Mesenchymal stem cell (in vitro differentiated cells and primary cell): ENCODE measurements at regions not wholly inside any gene's neighbourhood (a gene's known extent, or its start where the extent isn't known, plus 50 kb on each side); places are given as distances from the start of the nearest gene placed in this dataset. TPM values are rescaled to one million over a fixed set of nuclear protein-coding genes. Genes with fewer than 3 reads are reported as not detected.

Source experiments
- DNase-seq: peaks from one replicate; pipeline ENCODE4 v3.0.0-alpha.2; 2013
- H2AFZ ChIP-seq: one replicate; pipeline ENCODE4 v1.6.1; 2013; ENCODE audit warnings: low read depth, mild to moderate bottlenecking, control low read depth, inconsistent platforms, low read length, moderate library complexity
- H2AK5ac ChIP-seq: 2 replicates; pipeline ENCODE4 v1.6.1; 2013; ENCODE audit warnings: low read length, moderate library complexity, mild to moderate bottlenecking, inconsistent platforms; ENCODE audit not compliant: severe bottlenecking
- H2BK120ac ChIP-seq: one replicate; pipeline ENCODE4 v1.6.1; 2013; ENCODE audit warnings: low read depth, mild to moderate bottlenecking, inconsistent platforms, low read length, moderate library complexity
- H2BK12ac ChIP-seq, 2 experiments: one replicate each; pipeline ENCODE4 v1.6.1; 2013; ENCODE audit warnings: inconsistent platforms in 2 of 2, low read length in 2 of 2, mild to moderate bottlenecking in 2 of 2, moderate library complexity in 2 of 2, control low read depth in 1 of 2
- H2BK15ac ChIP-seq: one replicate; pipeline ENCODE4 v1.6.1; 2013; ENCODE audit warnings: mild to moderate bottlenecking, low read depth, inconsistent platforms; ENCODE audit not compliant: poor library complexity, severe bottlenecking
- H2BK5ac ChIP-seq: 2 replicates; pipeline ENCODE4 v1.6.1; 2013; ENCODE audit warnings: low read depth, mild to moderate bottlenecking, low read length, control low read depth, inconsistent platforms; ENCODE audit not compliant: poor library complexity, severe bottlenecking
- H3K14ac ChIP-seq, 2 experiments: one replicate each; pipeline ENCODE4 v1.6.1; 2013; ENCODE audit warnings: inconsistent platforms in 2 of 2, low read length in 2 of 2, control low read depth in 1 of 2, mild to moderate bottlenecking in 1 of 2, moderate library complexity in 1 of 2
- H3K18ac ChIP-seq, 2 experiments: one replicate each; pipeline ENCODE4 v1.6.1; 2013; ENCODE audit warnings: inconsistent platforms in 2 of 2, low read length in 2 of 2, control low read depth in 1 of 2, low read depth in 1 of 2, mild to moderate bottlenecking in 1 of 2
- H3K23ac ChIP-seq, 2 experiments: one replicate each; pipeline ENCODE4 v1.6.1; 2013; ENCODE audit warnings: inconsistent platforms in 2 of 2, low read length in 2 of 2, mild to moderate bottlenecking in 2 of 2, moderate library complexity in 2 of 2, control low read depth in 1 of 2
- H3K27ac ChIP-seq: 2 replicates; pipeline ENCODE4 v1.5.1; 2013; ENCODE audit warnings: mild to moderate bottlenecking, moderate library complexity, low read length, control low read depth, inconsistent platforms; ENCODE audit not compliant: poor library complexity, severe bottlenecking
- H3K27me3 ChIP-seq, 2 experiments: 2 replicates each; pipeline versions ENCODE4 v1.6.1 to v1.7.0; 2013; ENCODE audit warnings: low read length in 2 of 2, mild to moderate bottlenecking in 2 of 2, moderate library complexity in 2 of 2, control low read depth in 1 of 2, inconsistent platforms in 1 of 2; ENCODE audit not compliant: control insufficient read depth in 1 of 2, insufficient read depth in 1 of 2
- H3K36me3 ChIP-seq, 2 experiments: 2 replicates each; pipeline versions ENCODE4 v1.6.1 to v1.7.0; 2013; ENCODE audit warnings: low read length in 2 of 2, control low read depth in 1 of 2, inconsistent platforms in 1 of 2, low read depth in 1 of 2, mild to moderate bottlenecking in 1 of 2; ENCODE audit not compliant: insufficient read depth in 2 of 2, control insufficient read depth in 1 of 2
- H3K4ac ChIP-seq, 2 experiments: one replicate each; pipeline ENCODE4 v1.6.1; 2013; ENCODE audit warnings: inconsistent platforms in 2 of 2, low read length in 2 of 2, mild to moderate bottlenecking in 2 of 2, moderate library complexity in 2 of 2, control low read depth in 1 of 2, low read depth in 1 of 2
- H3K4me1 ChIP-seq: 2 replicates; pipeline ENCODE4 v1.6.1; 2013; ENCODE audit warnings: low read depth, low read length, control low read depth; ENCODE audit not compliant: control insufficient read depth, insufficient read depth
- H3K4me2 ChIP-seq: 2 replicates; pipeline ENCODE4 v1.6.1; 2013; ENCODE audit warnings: low read length, mild to moderate bottlenecking, inconsistent platforms; ENCODE audit not compliant: poor library complexity, severe bottlenecking
- H3K4me3 ChIP-seq, 2 experiments: 2 replicates each; pipeline versions ENCODE4 v1.5.1 to v1.7.0; 2013; ENCODE audit warnings: low read length in 2 of 2, mild to moderate bottlenecking in 2 of 2, control low read depth in 1 of 2, low read depth in 1 of 2; ENCODE audit not compliant: insufficient read depth in 1 of 2
- H3K79me1 ChIP-seq: replicated peaks from 2 replicates; pipeline ENCODE4 v1.6.1; 2013; ENCODE audit warnings: mild to moderate bottlenecking, control low read depth, low read length, inconsistent platforms; ENCODE audit not compliant: poor library complexity, severe bottlenecking
- H3K9ac ChIP-seq: 2 replicates; pipeline ENCODE4 v1.7.0; 2013; ENCODE audit warnings: mild to moderate bottlenecking, low read length, moderate library complexity
- H3K9me3 ChIP-seq: 2 replicates; pipeline ENCODE4 v1.7.0; 2013; ENCODE audit warnings: mild to moderate bottlenecking, low read length; ENCODE audit not compliant: control insufficient read depth
- H4K8ac ChIP-seq: one replicate; pipeline ENCODE4 v1.6.1; 2013; ENCODE audit warnings: inconsistent platforms, mild to moderate bottlenecking, low read length, moderate library complexity
- H4K91ac ChIP-seq: one replicate; pipeline ENCODE4 v1.6.1; 2013; ENCODE audit warnings: mild to moderate bottlenecking, low read length, inconsistent platforms
- WGBS: methylation state at CpG from one replicate; pipeline ENCODE4 v1.1.7; 2013; ENCODE audit warnings: mixed read lengths; 5-methylcytosine and 5-hydroxymethylcytosine counted together
- small RNA-seq: library from polyadenylated mRNA; stranded (forward); fragments of <200 nt; extraction: miRNeasy Mini kit (QIAGEN cat#:217004); gene quantifications from one replicate; pipeline ENCODE3, GENCODE V24; 2013; ENCODE audit warnings: low read depth

DNA sequence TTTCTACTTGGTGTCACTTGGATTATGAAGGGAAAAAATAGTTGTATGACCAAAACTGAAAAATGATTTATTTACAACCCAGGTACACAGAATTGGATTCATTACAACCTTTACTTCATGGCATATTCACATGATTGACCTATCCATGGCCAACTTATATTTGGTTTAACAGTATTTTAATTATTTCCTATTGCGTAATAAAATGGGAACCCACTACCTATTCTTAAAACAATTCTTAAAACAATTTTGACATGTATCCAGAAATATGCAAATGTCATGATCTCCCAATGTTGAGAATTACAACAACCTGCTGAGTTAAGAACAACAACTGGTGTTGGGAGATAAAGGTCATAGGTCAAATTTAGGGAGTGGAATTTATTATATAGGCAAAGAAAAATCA lies 54.8 kb upstream of the DDX53 start:
- H3K36me3 ChIP-seq: no peaks in the 10 kb centered on the region
- no peak overlapping the region for H3K14ac ChIP-seq
- H2BK12ac ChIP-seq: no peak overlapping the region
- no peak overlapping the region for H2AK5ac ChIP-seq
- no CpG with 5 or more reads among the region's 1 CpG for WGBS
- H3K27ac ChIP-seq: no peak overlapping the region
- H3K23ac ChIP-seq: no peak overlapping the region
- no peak overlapping the region for H4K91ac ChIP-seq
- H3K79me1 ChIP-seq: no peaks in the 10 kb centered on the region
- no peak for DNase-seq
- no peak overlapping the region for H2BK15ac ChIP-seq
- no peak overlapping the region for H3K4ac ChIP-seq
- H4K8ac ChIP-seq: no peak overlapping the region
- no peak overlapping the region for H2BK5ac ChIP-seq
- H3K9ac ChIP-seq: no peak overlapping the region
- H3K9me3 ChIP-seq: no peaks in the 10 kb centered on the region
- no peak overlapping the region for H3K4me3 ChIP-seq
- no peak overlapping the region for H3K18ac ChIP-seq
- no peak overlapping the region for H2AFZ ChIP-seq
- no peaks in the 10 kb centered on the region for H3K4me1 ChIP-seq
- H2BK120ac ChIP-seq: no peak overlapping the region
- no peak overlapping the region for H3K4me2 ChIP-seq
- H3K27me3 ChIP-seq: no peaks in the 10 kb centered on the region

Small RNA genes lying in the stretch of these regions (small RNA-seq; reads per million reads assigned to genes)
- gene RNU6-266P: not detected
